ENCODE measurements at regions not wholly inside any gene's neighbourhood (a gene's known extent, or its start where the extent isn't known, plus 50 kb on each side); places are given as distances from the start of the nearest gene placed in this dataset.
A peak's percentile ranks its signal among the peaks of the same experiment; 100 is the strongest.

DNA sequence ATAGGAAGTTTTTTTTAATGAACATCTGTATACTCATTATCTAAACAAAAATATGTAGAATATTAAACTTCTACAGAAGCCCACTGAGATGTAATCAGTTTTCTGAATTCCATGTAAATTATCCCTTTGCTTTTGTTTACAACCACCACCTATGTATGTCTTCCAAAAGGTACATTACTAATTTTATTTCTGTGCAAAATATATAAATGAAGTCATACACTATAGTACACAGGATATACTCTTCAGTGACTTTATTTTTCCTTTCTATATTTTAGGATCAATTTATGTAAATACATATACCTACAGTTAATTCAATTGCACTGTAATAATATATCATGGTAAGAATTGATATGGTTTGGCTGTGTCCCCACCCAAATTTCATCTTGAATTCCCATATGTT lies 1236.9 kb downstream of the DNAJB9 start:
- TF ChIP-seq, protein P1, sequence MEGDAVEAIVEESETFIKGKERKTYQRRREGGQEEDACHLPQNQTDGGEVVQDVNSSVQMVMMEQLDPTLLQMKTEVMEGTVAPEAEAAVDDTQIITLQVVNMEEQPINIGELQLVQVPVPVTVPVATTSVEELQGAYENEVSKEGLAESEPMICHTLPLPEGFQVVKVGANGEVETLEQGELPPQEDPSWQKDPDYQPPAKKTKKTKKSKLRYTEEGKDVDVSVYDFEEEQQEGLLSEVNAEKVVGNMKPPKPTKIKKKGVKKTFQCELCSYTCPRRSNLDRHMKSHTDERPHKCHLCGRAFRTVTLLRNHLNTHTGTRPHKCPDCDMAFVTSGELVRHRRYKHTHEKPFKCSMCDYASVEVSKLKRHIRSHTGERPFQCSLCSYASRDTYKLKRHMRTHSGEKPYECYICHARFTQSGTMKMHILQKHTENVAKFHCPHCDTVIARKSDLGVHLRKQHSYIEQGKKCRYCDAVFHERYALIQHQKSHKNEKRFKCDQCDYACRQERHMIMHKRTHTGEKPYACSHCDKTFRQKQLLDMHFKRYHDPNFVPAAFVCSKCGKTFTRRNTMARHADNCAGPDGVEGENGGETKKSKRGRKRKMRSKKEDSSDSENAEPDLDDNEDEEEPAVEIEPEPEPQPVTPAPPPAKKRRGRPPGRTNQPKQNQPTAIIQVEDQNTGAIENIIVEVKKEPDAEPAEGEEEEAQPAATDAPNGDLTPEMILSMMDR (conservative IDR thresholded peaks at IDR 0.05): no peak
- H3K27ac ChIP-seq: no peak overlapping the region

- TF ChIP-seq, protein P1 (conservative IDR thresholded peaks at IDR 0.05): no peak
- no peak overlapping the region for H3K27ac ChIP-seq
Measured at GRCh38 chr7:109821156-109821555, 1251.5 kb downstream of the DNAJB9 start.

DNA sequence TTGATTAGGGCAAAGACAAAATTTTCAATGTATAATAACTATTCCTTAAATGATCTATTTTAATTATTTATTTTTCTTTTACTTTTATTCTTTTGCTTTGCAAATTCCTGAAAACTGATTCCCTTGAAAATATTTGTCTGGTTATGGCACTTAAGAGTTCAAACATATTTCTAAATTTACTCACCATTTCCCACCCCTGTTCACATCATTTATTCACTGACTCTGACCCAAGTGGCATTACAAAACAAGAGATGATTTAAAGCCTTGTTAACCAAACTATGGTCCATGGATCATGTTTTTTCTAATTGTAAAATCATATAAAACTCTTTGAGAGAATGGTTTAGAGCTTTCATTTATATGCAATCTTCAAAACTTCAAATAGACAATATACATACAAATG lies 1256.1 kb upstream of the LRRN3 start:
- H3K27ac ChIP-seq: no peak overlapping the region
- TF ChIP-seq, protein P1 (conservative IDR thresholded peaks at IDR 0.05): no peak

GRCh38 chr7:109835577-109835976 lies 1255.3 kb upstream of the LRRN3 start:
- TF ChIP-seq, protein P1 (conservative IDR thresholded peaks at IDR 0.05): no peak
- H3K27ac ChIP-seq: no peak overlapping the region

DNA sequence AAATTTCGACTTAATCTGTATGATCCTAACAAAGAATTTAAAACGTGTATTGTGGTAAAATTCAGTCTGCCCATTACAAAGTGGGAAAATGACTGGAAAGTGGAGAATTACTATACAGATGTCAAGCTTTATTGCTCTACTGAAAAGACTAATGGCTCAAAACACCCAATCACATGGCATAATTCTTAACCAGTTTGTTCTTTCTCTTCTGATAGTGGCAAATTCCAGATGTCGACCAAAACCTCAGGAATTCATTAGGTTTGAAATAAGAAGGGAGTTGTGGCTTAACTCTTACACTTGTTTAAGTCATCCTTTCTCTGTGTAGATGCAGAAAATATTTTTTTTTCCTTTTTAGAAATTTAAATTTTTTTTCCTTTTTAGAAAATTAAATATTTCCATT lies 1254.9 kb upstream of the LRRN3 start:
- no peak overlapping the region for H3K27ac ChIP-seq
- TF ChIP-seq, protein P1 (conservative IDR thresholded peaks at IDR 0.05): no peak

DNA sequence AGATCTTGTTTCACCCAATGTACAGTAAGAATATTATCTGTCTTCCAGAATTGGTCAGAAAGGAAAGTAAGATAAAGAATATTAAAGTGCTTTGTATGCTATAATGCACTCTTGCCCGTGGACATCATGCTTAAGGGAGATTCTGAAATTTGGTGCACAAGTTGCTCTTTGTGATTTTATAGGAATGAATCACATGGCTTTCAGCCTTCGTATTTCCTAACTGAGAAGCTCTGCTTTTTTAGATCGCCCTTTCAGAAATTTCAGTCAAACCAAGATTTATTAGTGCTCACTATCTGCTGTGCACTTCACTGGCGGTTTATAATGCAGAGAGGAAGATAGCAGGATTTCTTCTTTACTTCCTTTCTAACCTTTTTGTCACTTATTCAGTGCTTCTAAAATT lies 1248.5 kb upstream of the LRRN3 start:
- TF ChIP-seq, protein P1 (conservative IDR thresholded peaks at IDR 0.05): no peak
- H3K27ac ChIP-seq: no peak overlapping the region

DNA sequence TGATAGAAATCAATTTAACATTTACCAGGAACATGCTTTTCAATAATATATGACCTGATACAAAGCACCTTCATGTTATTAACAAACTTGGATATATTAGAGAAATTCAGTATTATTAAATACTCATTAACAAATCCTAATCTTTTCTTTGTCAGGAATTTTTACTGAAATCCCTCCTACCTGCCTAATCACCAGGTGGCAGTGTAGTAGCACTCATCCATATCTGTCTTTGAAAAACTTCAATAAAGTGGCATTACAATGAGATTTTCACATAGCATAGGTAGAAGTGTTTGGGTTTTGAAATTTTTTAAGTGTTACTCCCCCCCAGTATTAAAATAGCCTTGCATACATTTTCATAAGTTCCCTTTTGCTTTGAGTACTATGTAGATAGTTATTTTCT lies 1246.6 kb upstream of the LRRN3 start:
- TF ChIP-seq, protein P1 (conservative IDR thresholded peaks at IDR 0.05): peak; percentile 85
- no peak overlapping the region for H3K27ac ChIP-seq

DNA sequence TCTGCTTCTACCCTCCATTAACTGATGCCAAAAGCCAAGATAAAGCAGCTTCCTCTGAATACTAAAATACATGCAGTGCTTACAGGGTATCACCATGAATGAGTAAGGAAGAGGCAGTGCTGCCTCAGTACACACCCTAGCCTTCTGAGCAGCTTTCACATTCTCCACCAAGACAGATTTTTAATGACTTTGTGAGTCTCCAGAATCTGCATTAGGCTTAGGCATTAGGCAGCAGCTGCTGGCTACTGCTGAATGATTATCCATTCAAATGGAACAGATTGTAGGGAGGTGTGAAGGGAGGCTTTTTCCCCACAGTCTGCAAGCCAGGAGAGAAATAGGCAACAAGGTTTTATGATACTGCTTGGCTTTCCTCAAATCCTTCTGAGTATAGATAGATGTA lies 1226.7 kb upstream of the LRRN3 start:
- H3K27ac ChIP-seq: no peak overlapping the region
- TF ChIP-seq, protein P1 (conservative IDR thresholded peaks at IDR 0.05): no peak

Measured in VCaP (cell line).